HL-60 (cell line): ENCODE measurements at regions not wholly inside any gene's neighbourhood (a gene's known extent, or its start where the extent isn't known, plus 50 kb on each side); places are given as distances from the start of the nearest gene placed in this dataset.

ENCODE experiments used
- DNase-seq, 2 experiments: peaks; one replicate each; pipeline ENCODE4 v3.0.0-alpha.2; 2010 to 2020; ENCODE audit warnings: low read depth in 1 of 2, low spot score in 1 of 2
- H3K27ac ChIP-seq: fragments of 250-450 bp; sonication (Bioruptor Pico); replicated peaks from 2 replicates; pipeline ENCODE4 v1.5.1; 2020; ENCODE audit warnings: mild to moderate bottlenecking, moderate library complexity
- H3K27me3 ChIP-seq: fragments of 250-450 bp; sonication (Bioruptor Pico); 2 replicates; pipeline ENCODE4 v1.5.1; 2021; ENCODE audit warnings: mild to moderate bottlenecking, moderate library complexity; ENCODE audit not compliant: insufficient read depth, poor library complexity, severe bottlenecking
- H3K4me3 ChIP-seq: replicated peaks from 2 replicates; pipeline ENCODE4 v1.5.1; 2011; ENCODE audit warnings: mild to moderate bottlenecking, control low read depth, low read length; ENCODE audit not compliant: insufficient read depth
- GABPA ChIP-seq: IDR thresholded peaks from 2 replicates; pipeline ENCODE4 v1.6.1; 2012; ENCODE audit warnings: low read depth
- POLR2AphosphoS5 ChIP-seq: IDR thresholded peaks from 2 replicates; pipeline ENCODE4 v1.6.1; 2012; ENCODE audit warnings: low read depth
- SPI1 ChIP-seq: IDR thresholded peaks from 2 replicates; pipeline ENCODE4 v1.6.1; 2012; ENCODE audit warnings: low read depth, mild to moderate bottlenecking, borderline replicate concordance
- TF ChIP-seq, protein P1 (sequence below): IDR thresholded peaks from one replicate; pipeline ENCODE4 v1.5.1; 2011; ENCODE audit warnings: low read length, control low read depth, inconsistent platforms; ENCODE audit not compliant: insufficient read depth
- TF ChIP-seq, protein P2 (sequence below): IDR thresholded peaks from 2 replicates; pipeline ENCODE4 v1.6.1; 2012; ENCODE audit warnings: low read depth; ENCODE audit not compliant: insufficient replicate concordance

- TF ChIP-seq, protein P1, sequence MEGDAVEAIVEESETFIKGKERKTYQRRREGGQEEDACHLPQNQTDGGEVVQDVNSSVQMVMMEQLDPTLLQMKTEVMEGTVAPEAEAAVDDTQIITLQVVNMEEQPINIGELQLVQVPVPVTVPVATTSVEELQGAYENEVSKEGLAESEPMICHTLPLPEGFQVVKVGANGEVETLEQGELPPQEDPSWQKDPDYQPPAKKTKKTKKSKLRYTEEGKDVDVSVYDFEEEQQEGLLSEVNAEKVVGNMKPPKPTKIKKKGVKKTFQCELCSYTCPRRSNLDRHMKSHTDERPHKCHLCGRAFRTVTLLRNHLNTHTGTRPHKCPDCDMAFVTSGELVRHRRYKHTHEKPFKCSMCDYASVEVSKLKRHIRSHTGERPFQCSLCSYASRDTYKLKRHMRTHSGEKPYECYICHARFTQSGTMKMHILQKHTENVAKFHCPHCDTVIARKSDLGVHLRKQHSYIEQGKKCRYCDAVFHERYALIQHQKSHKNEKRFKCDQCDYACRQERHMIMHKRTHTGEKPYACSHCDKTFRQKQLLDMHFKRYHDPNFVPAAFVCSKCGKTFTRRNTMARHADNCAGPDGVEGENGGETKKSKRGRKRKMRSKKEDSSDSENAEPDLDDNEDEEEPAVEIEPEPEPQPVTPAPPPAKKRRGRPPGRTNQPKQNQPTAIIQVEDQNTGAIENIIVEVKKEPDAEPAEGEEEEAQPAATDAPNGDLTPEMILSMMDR = no peak
- TF ChIP-seq, protein P2, sequence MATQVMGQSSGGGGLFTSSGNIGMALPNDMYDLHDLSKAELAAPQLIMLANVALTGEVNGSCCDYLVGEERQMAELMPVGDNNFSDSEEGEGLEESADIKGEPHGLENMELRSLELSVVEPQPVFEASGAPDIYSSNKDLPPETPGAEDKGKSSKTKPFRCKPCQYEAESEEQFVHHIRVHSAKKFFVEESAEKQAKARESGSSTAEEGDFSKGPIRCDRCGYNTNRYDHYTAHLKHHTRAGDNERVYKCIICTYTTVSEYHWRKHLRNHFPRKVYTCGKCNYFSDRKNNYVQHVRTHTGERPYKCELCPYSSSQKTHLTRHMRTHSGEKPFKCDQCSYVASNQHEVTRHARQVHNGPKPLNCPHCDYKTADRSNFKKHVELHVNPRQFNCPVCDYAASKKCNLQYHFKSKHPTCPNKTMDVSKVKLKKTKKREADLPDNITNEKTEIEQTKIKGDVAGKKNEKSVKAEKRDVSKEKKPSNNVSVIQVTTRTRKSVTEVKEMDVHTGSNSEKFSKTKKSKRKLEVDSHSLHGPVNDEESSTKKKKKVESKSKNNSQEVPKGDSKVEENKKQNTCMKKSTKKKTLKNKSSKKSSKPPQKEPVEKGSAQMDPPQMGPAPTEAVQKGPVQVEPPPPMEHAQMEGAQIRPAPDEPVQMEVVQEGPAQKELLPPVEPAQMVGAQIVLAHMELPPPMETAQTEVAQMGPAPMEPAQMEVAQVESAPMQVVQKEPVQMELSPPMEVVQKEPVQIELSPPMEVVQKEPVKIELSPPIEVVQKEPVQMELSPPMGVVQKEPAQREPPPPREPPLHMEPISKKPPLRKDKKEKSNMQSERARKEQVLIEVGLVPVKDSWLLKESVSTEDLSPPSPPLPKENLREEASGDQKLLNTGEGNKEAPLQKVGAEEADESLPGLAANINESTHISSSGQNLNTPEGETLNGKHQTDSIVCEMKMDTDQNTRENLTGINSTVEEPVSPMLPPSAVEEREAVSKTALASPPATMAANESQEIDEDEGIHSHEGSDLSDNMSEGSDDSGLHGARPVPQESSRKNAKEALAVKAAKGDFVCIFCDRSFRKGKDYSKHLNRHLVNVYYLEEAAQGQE = no peak
- TF ChIP-seq SPI1 (no peak), GABPA (no peak), POLR2AphosphoS5 (no peak)
- H3K4me3 ChIP-seq = no peak overlapping the region
- no peak for DNase-seq
- no peak overlapping the region for H3K27ac ChIP-seq
- H3K27me3 ChIP-seq = no peaks in the 10 kb centered on the region
Observed at GRCh38 chr12:23202728-23203127, 577.8 kb downstream of the ETNK1 start.

DNA sequence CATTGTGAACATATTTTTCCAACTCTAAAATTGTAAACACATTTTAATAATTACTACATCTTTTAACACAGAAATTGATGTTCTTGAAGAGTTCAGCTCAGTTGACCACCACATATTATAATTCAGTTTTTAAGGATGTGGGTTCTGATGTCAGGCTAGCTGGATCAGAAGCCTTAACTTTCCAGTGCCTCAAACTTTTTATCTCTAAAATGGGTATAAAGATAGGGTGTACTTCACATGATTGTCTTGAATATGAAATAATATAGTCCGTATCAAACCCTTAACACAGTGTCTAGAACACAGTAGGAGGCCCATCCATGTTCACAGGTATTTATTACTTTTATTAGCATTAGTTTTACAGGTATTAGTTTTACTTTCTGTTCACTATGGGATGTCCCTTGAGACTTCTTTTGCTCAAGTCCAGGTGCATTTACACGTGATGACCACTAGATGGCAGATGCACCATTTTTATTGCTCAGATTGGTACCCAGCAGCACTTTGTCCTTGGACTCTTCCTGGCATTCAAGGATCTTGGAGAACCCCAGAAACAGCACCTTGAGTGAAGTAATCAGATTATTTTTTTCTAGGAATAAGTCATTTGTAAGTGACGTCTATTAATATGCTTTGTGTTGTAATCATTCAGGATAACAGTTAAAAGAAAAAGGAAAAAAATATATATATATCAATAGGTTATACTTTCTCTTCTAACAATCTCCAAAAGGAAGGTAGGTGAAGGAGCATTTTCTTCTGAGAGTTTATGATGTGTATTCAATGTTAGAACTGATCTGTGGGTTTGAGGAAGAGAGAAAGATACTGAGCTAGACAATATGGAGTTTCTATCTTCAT, 580.2 kb downstream of the ETNK1 start:
- peak; percentile 2 to 35 for DNase-seq
- no peak for TF ChIP-seq SPI1
- TF ChIP-seq, protein P2 = no peak
- TF ChIP-seq GABPA = no peak
- TF ChIP-seq, protein P1 = peak; percentile 81
- no peak for TF ChIP-seq POLR2AphosphoS5
- Histone ChIP-seq H3K27ac (no peak overlapping the region), H3K27me3 (no peaks in the 10 kb centered on the region), H3K4me3 (no peak overlapping the region)

GRCh38 chr12:23209793-23210192, 584.8 kb downstream of the ETNK1 start:
- TF ChIP-seq SPI1 = no peak
- TF ChIP-seq, protein P2 = no peak
- no peak for TF ChIP-seq GABPA
- TF ChIP-seq POLR2AphosphoS5 = no peak
- TF ChIP-seq, protein P1 = no peak
- Histone ChIP-seq H3K27ac (no peak overlapping the region), H3K4me3 (no peak overlapping the region), H3K27me3 (no peaks in the 10 kb centered on the region)
- no peak for DNase-seq
